Adrenal gland (tissue), 5 donors: ENCODE measurements at regions not wholly inside any gene's neighbourhood (a gene's known extent, or its start where the extent isn't known, plus 50 kb on each side); places are given as distances from the start of the nearest gene placed in this dataset.
"Not testable (repeated sequence)": the region's sequence is repeated elsewhere in the genome, so short reads cannot be mapped to it uniquely, and the experiment has no call there.

Experiments
- CTCF ChIP-seq, 6 experiments: fragments of 450-650 bp in 4 of 6; fragments of 200-600 bp in 2 of 6; sonication (generic) in 1 of 6; IDR thresholded peaks; 1 replicate in 5 of 6; 2 replicates in 1 of 6; pipeline versions ENCODE4 v1.5.1 to v1.8.0; 2016 to 2021; ENCODE audit warnings: antibody characterized with exemption in 6 of 6, mild to moderate bottlenecking in 2 of 6, moderate library complexity in 1 of 6
- POLR2A ChIP-seq, 2 donors: fragments of 450-650 bp; IDR thresholded peaks; one replicate each; pipeline ENCODE4 v1.6.1; 2017; ENCODE audit warnings: antibody characterized with exemption in 2 of 2, mild to moderate bottlenecking in 2 of 2, moderate library complexity in 1 of 2
- donor health status: DM: no; HTN: no; CAD: no.

- not testable (repeated sequence) for TF ChIP-seq CTCF, POLR2A (IDR thresholded peaks at IDR 0.05)
These were observed 158.8 kb downstream of the IGLL1 start for GRCh38 chr22:23421300-23421699.
